ENCODE measurements at regions not wholly inside any gene's neighbourhood (a gene's known extent, or its start where the extent isn't known, plus 50 kb on each side); places are given as distances from the start of the nearest gene placed in this dataset.
"Not testable (repeated sequence)": the region's sequence is repeated elsewhere in the genome, so short reads cannot be mapped to it uniquely, and the experiment has no call there.

DNA sequence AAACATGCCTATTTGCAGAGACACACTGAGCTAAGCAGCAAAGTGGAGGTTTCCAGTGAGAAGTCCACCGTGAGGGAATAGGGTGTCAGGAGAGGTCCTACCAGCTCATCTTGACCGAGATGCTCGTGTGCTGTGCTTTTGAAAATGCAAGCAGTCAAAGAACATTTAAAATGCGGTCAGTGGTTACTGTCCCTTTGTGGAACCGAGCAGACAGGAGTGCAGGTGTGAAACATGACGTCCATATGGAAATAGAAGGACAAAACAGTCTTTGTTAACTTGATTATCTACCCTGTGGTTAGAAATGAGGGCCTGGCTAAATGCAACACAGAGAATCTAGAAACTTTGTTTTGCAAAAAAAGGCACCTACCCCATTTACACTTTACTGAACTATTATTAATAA is 473.3 kb downstream of the SPATA31A6 start:
- not testable (repeated sequence) for H3K9me3 ChIP-seq (ENCODE audit: control insufficient read depth in 5 of 5, low read length in 5 of 5); H3K27ac ChIP-seq (ENCODE audit: low read depth, low read length)

DNA sequence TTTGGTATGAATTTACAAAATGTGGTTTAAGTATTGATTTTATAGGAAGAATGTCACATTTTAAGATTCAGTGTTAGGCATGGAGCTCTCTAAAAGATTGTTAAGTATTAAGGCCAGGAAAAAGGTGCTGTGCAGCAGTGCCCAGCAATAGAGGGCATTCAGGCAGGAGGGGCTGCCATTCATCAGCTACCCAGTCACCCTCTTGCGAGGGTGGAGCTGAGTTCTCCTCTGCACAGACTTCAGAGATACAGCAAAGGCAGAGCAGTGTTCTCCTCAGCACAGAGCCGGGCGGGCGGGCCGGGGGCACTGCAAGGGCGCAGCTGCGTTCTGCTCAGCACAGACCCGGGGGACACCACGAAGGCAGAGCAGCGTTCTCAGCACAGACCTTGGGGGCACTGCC is 474.0 kb downstream of the SPATA31A6 start:
- not testable (repeated sequence) for H3K27ac ChIP-seq (ENCODE audit: low read depth, low read length); H3K27me3 ChIP-seq (ENCODE audit: control insufficient read depth in 5 of 5, insufficient read depth in 4 of 5, low read length in 5 of 5); H3K9me3 ChIP-seq (ENCODE audit: control insufficient read depth in 5 of 5, low read length in 5 of 5); H3K9ac ChIP-seq (ENCODE audit: low read length in 5 of 5); H3K4me1 ChIP-seq (ENCODE audit: control insufficient read depth in 5 of 5, insufficient read depth in 5 of 5, low read length in 5 of 5); H3K36me3 ChIP-seq (ENCODE audit: control insufficient read depth in 5 of 5, insufficient read depth in 5 of 5, low read length in 5 of 5); H3K4me3 ChIP-seq (ENCODE audit: low read depth in 1 of 5, low read length in 5 of 5)

More for the DNA sequence above, 473.3 kb downstream of the SPATA31A6 start:
- not testable (repeated sequence) for H3K9ac ChIP-seq (ENCODE audit: low read length in 5 of 5); H3K4me1 ChIP-seq (ENCODE audit: control insufficient read depth in 5 of 5, insufficient read depth in 5 of 5, low read length in 5 of 5); H3K4me3 ChIP-seq (ENCODE audit: low read depth in 1 of 5, low read length in 5 of 5); H3K36me3 ChIP-seq (ENCODE audit: control insufficient read depth in 5 of 5, insufficient read depth in 5 of 5, low read length in 5 of 5); H3K27me3 ChIP-seq (ENCODE audit: control insufficient read depth in 5 of 5, insufficient read depth in 4 of 5, low read length in 5 of 5)

DNA sequence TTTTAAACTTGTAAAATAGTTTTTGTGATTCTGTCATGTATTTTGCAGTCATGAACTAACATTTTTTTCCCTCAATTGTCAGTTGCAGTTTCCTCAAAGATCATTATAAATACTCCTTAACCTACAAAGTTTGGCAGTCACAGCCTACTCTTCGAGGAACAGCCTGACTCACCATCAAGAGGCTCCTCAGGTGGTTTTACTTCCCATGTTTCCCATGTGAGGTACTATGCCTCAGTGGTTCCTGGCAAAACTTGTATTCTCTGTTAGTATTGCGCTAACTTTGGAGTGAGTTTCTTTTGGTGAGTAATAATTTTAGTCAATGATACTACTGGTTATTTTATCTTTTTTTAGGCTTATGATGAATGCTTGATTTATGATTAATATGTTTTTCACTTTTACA is 513.7 kb downstream of the SPATA31A6 start:
- H3K4me3 ChIP-seq (ENCODE audit: low read depth in 1 of 5, low read length in 5 of 5); H3K9me3 ChIP-seq (ENCODE audit: control insufficient read depth in 5 of 5, low read length in 5 of 5); H3K27ac ChIP-seq (ENCODE audit: low read depth, low read length); H3K9ac ChIP-seq (ENCODE audit: low read length in 5 of 5); H3K4me1 ChIP-seq (ENCODE audit: control insufficient read depth in 5 of 5, insufficient read depth in 5 of 5, low read length in 5 of 5); H3K36me3 ChIP-seq (ENCODE audit: control insufficient read depth in 5 of 5, insufficient read depth in 5 of 5, low read length in 5 of 5); H3K27me3 ChIP-seq (ENCODE audit: control insufficient read depth in 5 of 5, insufficient read depth in 4 of 5, low read length in 5 of 5): not testable (repeated sequence)

DNA sequence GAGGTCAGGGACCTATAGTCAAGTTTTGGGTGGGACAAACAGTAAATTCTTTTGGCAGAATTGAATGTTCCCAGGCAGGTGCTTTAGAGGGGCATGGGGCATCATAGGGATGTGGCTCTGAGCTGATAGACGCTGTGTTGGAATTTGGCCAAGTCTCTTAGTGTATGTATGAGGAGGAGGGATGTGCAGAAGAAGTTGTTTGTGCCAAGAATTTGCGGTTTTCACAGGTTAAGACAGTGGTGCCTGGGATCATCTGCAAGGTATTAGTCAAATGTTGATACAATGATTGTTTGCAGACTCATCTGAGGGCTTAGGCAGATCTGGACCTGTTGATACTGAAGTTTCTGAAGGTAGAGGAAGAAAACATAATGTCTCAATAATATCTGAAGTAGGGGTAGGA is 519.4 kb downstream of the SPATA31A6 start:
- H3K27ac ChIP-seq (ENCODE audit: low read depth, low read length); H3K4me3 ChIP-seq (ENCODE audit: low read depth in 1 of 5, low read length in 5 of 5); H3K9ac ChIP-seq (ENCODE audit: low read length in 5 of 5); H3K9me3 ChIP-seq (ENCODE audit: control insufficient read depth in 5 of 5, low read length in 5 of 5); H3K36me3 ChIP-seq (ENCODE audit: control insufficient read depth in 5 of 5, insufficient read depth in 5 of 5, low read length in 5 of 5); H3K4me1 ChIP-seq (ENCODE audit: control insufficient read depth in 5 of 5, insufficient read depth in 5 of 5, low read length in 5 of 5); H3K27me3 ChIP-seq (ENCODE audit: control insufficient read depth in 5 of 5, insufficient read depth in 4 of 5, low read length in 5 of 5): not testable (repeated sequence)

DNA sequence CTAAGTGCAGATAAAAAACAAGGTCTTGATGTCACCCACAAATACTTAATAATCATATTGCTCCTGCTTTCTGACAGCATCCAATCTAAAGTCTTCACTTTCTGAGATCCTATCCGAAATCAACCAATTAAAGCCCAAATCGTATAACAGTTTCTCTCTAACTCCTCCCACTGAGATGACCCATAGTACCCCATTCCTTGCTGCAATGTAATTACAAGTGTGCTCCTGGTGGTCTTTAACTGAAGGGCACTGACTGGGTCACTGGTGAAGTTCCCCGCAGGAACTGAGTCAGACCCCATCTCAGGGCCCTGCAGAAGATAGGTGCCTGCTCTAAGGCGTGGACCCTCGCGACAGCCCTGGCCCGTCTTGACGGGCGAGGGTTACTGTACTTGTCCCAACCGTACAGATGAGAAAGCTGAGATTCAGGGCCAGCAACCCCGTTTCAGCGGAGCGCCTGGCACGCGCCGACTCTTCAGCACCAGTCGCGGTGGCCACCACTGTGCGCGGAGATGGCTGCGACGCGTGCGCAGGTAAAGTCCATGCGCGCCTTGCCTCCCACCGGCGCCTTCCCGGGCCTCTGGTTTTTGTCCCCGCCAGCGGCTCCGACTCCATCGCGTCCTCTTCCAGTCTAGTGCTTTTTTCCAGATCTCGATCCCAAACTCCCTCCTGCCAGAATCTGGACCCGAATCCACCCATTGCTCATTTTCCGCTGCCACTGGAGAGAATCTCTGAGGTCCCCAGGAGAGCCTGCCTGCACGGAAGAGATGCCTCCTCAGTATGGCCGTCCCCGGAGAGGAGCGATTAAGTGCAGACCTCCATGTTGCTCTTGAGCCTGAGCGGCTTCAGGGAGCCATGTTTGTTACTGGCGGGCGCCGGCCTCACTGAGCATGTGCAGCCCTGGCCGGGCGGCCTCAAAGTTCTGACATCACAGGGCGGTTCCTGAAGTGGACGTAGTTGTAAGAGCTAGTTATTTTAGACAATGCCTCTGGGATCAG is 541.7 kb downstream of the SPATA31A6 start:
- H3K36me3 ChIP-seq (ENCODE audit: control insufficient read depth in 5 of 5, insufficient read depth in 5 of 5, low read length in 5 of 5); H3K4me1 ChIP-seq (ENCODE audit: control insufficient read depth in 5 of 5, insufficient read depth in 5 of 5, low read length in 5 of 5); H3K4me3 ChIP-seq (ENCODE audit: low read depth in 1 of 5, low read length in 5 of 5); H3K9ac ChIP-seq (ENCODE audit: low read length in 5 of 5); H3K27me3 ChIP-seq (ENCODE audit: control insufficient read depth in 5 of 5, insufficient read depth in 4 of 5, low read length in 5 of 5); H3K9me3 ChIP-seq (ENCODE audit: control insufficient read depth in 5 of 5, low read length in 5 of 5); H3K27ac ChIP-seq (ENCODE audit: low read depth, low read length): not testable (repeated sequence)

DNA sequence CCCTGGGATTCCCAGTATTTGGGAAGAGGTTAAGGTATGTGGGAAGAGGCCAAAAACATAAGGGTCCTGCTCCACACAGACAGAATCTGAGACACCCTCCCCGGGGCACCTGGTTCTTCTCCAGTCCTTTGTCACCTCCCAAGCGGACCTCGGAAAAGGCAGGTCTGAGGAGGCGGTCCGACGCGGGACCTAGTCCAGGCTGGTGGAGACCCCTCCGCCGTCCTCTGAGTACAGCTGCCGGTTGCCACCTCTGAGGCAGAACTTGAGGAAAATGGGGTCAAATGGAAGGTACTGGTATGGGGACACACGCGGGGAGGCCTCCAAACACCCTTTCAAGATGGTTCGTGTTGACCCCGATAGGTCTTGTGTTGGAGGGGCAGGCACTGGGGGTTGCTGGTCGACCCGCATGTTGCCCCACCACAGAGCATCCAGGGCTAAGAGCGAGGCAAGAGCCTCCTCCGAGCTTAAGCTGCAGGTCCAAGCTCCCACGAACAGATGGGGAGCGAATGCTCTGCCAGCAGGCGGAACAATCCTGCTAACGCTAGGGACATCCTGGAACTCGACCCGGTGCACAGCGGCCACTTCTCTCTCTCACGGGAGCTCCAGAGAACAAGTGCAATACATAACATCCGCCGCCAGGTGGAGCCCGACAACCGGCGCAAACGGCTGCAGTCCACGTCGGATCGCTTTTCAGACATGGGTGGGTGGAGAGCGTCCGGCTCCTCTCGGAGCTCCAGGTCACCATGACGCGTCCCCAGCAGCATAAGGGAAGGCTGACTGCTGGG is 559.8 kb downstream of the SPATA31A6 start:
- H3K4me3 ChIP-seq (ENCODE audit: low read depth in 1 of 5, low read length in 5 of 5): peak overlapping the region in 4 of 5 donors; percentile 29 to 51 (median 42)
- H3K27ac ChIP-seq (ENCODE audit: low read depth, low read length); H3K9me3 ChIP-seq (ENCODE audit: control insufficient read depth in 5 of 5, low read length in 5 of 5); H3K4me1 ChIP-seq (ENCODE audit: control insufficient read depth in 5 of 5, insufficient read depth in 5 of 5, low read length in 5 of 5); H3K27me3 ChIP-seq (ENCODE audit: control insufficient read depth in 5 of 5, insufficient read depth in 4 of 5, low read length in 5 of 5); H3K36me3 ChIP-seq (ENCODE audit: control insufficient read depth in 5 of 5, insufficient read depth in 5 of 5, low read length in 5 of 5); H3K9ac ChIP-seq (ENCODE audit: low read length in 5 of 5): not testable (repeated sequence)

DNA sequence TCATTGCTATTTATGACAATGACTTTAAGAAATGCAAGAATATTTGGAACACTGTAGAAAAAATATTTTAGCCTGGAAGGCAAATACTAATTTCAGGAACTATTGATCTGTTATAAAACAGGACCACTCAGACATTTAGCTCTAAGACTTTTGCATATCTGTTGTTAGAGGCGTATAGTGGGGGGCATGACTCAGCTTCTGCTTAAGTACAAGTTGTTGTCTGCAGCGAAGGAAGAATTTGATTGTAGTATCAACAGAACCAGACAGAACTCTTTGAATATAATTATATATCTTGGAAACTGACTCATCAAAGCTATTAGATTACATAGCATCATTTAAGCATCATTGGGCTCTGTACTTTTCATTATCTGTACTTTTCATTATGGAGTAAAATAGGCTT is 573.8 kb downstream of the SPATA31A6 start:
- H3K4me1 ChIP-seq (ENCODE audit: control insufficient read depth in 5 of 5, insufficient read depth in 5 of 5, low read length in 5 of 5); H3K9me3 ChIP-seq (ENCODE audit: control insufficient read depth in 5 of 5, low read length in 5 of 5): not testable (repeated sequence)

DNA sequence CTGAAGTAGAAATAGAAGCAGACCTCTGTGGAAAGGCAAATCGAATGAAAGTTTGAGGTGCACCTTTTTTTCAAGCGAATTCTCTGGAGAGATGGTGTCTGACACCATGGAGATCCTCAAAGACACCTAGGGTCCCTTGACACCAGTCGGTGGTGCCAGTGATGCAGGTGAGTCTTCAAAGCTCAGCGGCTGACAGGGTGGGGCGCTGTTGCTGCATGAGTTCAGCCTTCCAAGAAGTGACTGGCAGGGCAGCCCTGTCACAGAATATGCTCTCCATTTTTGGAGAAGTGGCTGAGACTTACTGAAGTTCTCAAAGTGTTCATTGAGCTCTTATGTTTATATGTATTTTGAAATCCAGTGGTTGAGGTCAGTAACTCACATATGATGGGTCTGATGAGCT is 575.9 kb downstream of the SPATA31A6 start:
- H3K36me3 ChIP-seq (ENCODE audit: control insufficient read depth in 5 of 5, insufficient read depth in 5 of 5, low read length in 5 of 5): not testable (repeated sequence)

More for the DNA sequence above, 573.8 kb downstream of the SPATA31A6 start:
- not testable (repeated sequence) for H3K9ac ChIP-seq (ENCODE audit: low read length in 5 of 5); H3K36me3 ChIP-seq (ENCODE audit: control insufficient read depth in 5 of 5, insufficient read depth in 5 of 5, low read length in 5 of 5); H3K27ac ChIP-seq (ENCODE audit: low read depth, low read length); H3K4me3 ChIP-seq (ENCODE audit: low read depth in 1 of 5, low read length in 5 of 5); H3K27me3 ChIP-seq (ENCODE audit: control insufficient read depth in 5 of 5, insufficient read depth in 4 of 5, low read length in 5 of 5)

DNA sequence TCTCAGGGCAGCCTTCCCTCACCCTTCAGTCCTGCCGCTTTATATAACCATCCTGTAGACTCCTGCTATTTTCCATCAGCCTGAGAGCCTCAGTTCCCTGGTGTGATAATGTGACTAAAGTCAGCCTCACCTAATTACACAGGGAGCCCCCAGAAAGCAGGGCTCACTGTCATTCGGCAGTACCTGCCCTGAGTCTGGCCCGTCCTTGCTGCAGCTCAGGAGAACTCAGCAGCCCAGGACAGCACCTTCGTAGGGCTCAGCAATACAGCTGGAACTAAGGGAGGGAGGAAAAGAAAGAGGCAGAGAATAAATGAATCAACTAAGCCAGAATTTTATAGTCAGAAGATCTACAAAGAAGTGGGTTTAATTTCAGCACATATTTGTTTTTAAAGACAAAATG is 598.7 kb downstream of the SPATA31A6 start:
- H3K4me1 ChIP-seq (ENCODE audit: control insufficient read depth in 5 of 5, insufficient read depth in 5 of 5, low read length in 5 of 5); H3K27ac ChIP-seq (ENCODE audit: low read depth, low read length); H3K9me3 ChIP-seq (ENCODE audit: control insufficient read depth in 5 of 5, low read length in 5 of 5); H3K27me3 ChIP-seq (ENCODE audit: control insufficient read depth in 5 of 5, insufficient read depth in 4 of 5, low read length in 5 of 5); H3K4me3 ChIP-seq (ENCODE audit: low read depth in 1 of 5, low read length in 5 of 5); H3K36me3 ChIP-seq (ENCODE audit: control insufficient read depth in 5 of 5, insufficient read depth in 5 of 5, low read length in 5 of 5); H3K9ac ChIP-seq (ENCODE audit: low read length in 5 of 5): not testable (repeated sequence)

More for the DNA sequence above, 575.9 kb downstream of the SPATA31A6 start:
- H3K9me3 ChIP-seq (ENCODE audit: control insufficient read depth in 5 of 5, low read length in 5 of 5); H3K4me3 ChIP-seq (ENCODE audit: low read depth in 1 of 5, low read length in 5 of 5); H3K27me3 ChIP-seq (ENCODE audit: control insufficient read depth in 5 of 5, insufficient read depth in 4 of 5, low read length in 5 of 5); H3K9ac ChIP-seq (ENCODE audit: low read length in 5 of 5); H3K27ac ChIP-seq (ENCODE audit: low read depth, low read length); H3K4me1 ChIP-seq (ENCODE audit: control insufficient read depth in 5 of 5, insufficient read depth in 5 of 5, low read length in 5 of 5): not testable (repeated sequence)

DNA sequence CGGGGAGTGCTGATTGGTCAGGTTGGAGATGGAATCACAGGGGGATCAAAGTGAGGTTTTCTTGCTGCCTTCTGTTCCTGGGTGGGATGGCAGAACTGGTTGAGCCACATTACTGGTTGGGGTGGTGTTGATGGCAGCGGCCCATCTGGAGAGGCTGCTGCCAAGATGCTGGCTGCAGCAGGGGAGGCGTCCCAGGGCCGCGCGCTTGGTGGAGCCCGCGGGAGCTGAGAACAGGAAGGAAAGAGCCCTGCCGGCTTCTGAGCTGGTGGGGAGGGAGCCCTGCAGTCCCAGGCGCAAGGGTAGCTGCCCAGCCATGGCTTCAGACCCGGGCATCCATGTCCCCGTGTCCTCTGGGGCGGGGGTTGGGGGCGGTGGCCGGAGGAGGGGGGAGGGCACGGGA is 609.3 kb downstream of the SPATA31A6 start:
- not testable (repeated sequence) for H3K9me3 ChIP-seq (ENCODE audit: control insufficient read depth in 5 of 5, low read length in 5 of 5); H3K27me3 ChIP-seq (ENCODE audit: control insufficient read depth in 5 of 5, insufficient read depth in 4 of 5, low read length in 5 of 5); H3K27ac ChIP-seq (ENCODE audit: low read depth, low read length)

More for the DNA sequence above, 609.3 kb downstream of the SPATA31A6 start:
- not testable (repeated sequence) for H3K36me3 ChIP-seq (ENCODE audit: control insufficient read depth in 5 of 5, insufficient read depth in 5 of 5, low read length in 5 of 5); H3K4me1 ChIP-seq (ENCODE audit: control insufficient read depth in 5 of 5, insufficient read depth in 5 of 5, low read length in 5 of 5); H3K4me3 ChIP-seq (ENCODE audit: low read depth in 1 of 5, low read length in 5 of 5); H3K9ac ChIP-seq (ENCODE audit: low read length in 5 of 5)
